Keratinocyte (primary cell): ENCODE measurements at regions not wholly inside any gene's neighbourhood (a gene's known extent, or its start where the extent isn't known, plus 50 kb on each side); places are given as distances from the start of the nearest gene placed in this dataset.

Source experiments
- DNase-seq: peaks from one replicate; pipeline ENCODE4 v3.0.0-alpha.2; 2011; ENCODE audit warnings: low read depth, missing footprints, low spot score
- FAIRE-seq: peaks from 2 replicates; lab custom pipeline; 2011; peaks lifted over from hg19 to GRCh38; lab: Jason Lieb, UNC
- H2AFZ ChIP-seq: 2 replicates; pipeline ENCODE4 v1.6.0; 2012; ENCODE audit warnings: low read length, control low read depth, inconsistent platforms; ENCODE audit not compliant: control insufficient read depth
- H3K27ac ChIP-seq: 2 replicates; pipeline ENCODE4 v1.5.1; 2011; ENCODE audit warnings: low read length; ENCODE audit not compliant: control insufficient read depth, insufficient read depth
- H3K27me3 ChIP-seq: 3 replicates; pipeline ENCODE4 v1.6.0; 2011; ENCODE audit warnings: low read length; ENCODE audit not compliant: control insufficient read depth, insufficient read depth; ENCODE audit errors: extremely low read depth
- H3K36me3 ChIP-seq, 2 experiments: 2 replicates in 1 of 2; 3 replicates in 1 of 2; pipeline ENCODE4 v1.5.1; 2011; ENCODE audit warnings: low read length in 2 of 2, mild to moderate bottlenecking in 1 of 2; ENCODE audit not compliant: control insufficient read depth in 2 of 2, insufficient read depth in 2 of 2; ENCODE audit errors: extremely low read depth in 1 of 2
- H3K4me1 ChIP-seq: 3 replicates; pipeline ENCODE4 v1.5.1; 2011; ENCODE audit warnings: low read length; ENCODE audit not compliant: control insufficient read depth, insufficient read depth; ENCODE audit errors: extremely low read depth
- H3K4me2 ChIP-seq: 3 replicates; pipeline ENCODE4 v1.6.0; 2011; ENCODE audit warnings: low read depth, low read length; ENCODE audit not compliant: control insufficient read depth, insufficient read depth; ENCODE audit errors: extremely low read depth
- H3K4me3 ChIP-seq, 3 experiments: fragments of 200-600 bp in 1 of 3; sonication (generic) in 1 of 3; 2 replicates in 2 of 3; 3 replicates in 1 of 3; pipeline ENCODE4 v1.5.1; 2011 to 2016; ENCODE audit warnings: low read length in 3 of 3, mild to moderate bottlenecking in 3 of 3, control low read depth in 2 of 3, inconsistent platforms in 1 of 3, low read depth in 1 of 3, mixed read lengths in 1 of 3, mixed run types in 1 of 3, moderate library complexity in 1 of 3; ENCODE audit not compliant: control insufficient read depth in 2 of 3, insufficient read depth in 2 of 3; ENCODE audit errors: extremely low read depth in 1 of 3
- H3K79me2 ChIP-seq: 2 replicates; pipeline ENCODE4 v1.6.0; 2012; ENCODE audit warnings: low read length; ENCODE audit not compliant: control insufficient read depth, insufficient read depth
- H3K9ac ChIP-seq: 3 replicates; pipeline ENCODE4 v1.6.0; 2011; ENCODE audit warnings: low read length; ENCODE audit not compliant: control insufficient read depth, insufficient read depth; ENCODE audit errors: extremely low read depth
- H3K9me1 ChIP-seq: 3 replicates; pipeline ENCODE4 v1.6.0; 2011; ENCODE audit warnings: low read length; ENCODE audit not compliant: control insufficient read depth, insufficient read depth; ENCODE audit errors: extremely low read depth
- H3K9me3 ChIP-seq: 2 replicates; pipeline ENCODE4 v1.5.1; 2012; ENCODE audit warnings: low read depth, low read length; ENCODE audit not compliant: control insufficient read depth
- H4K20me1 ChIP-seq: 3 replicates; pipeline ENCODE4 v1.6.0; 2011; ENCODE audit warnings: low read length; ENCODE audit not compliant: control insufficient read depth, insufficient read depth; ENCODE audit errors: extremely low read depth
- CTCF ChIP-seq, 3 experiments: IDR thresholded peaks in 1 of 3; conservative IDR thresholded peaks in 1 of 3; optimal IDR thresholded peaks in 1 of 3; 2 replicates in 2 of 3; 3 replicates in 1 of 3; pipeline versions ENCODE3 to v1.5.1; 2011; ENCODE audit warnings: low read length in 3 of 3, mild to moderate bottlenecking in 3 of 3, moderate library complexity in 2 of 3, control low read depth in 1 of 3, inconsistent platforms in 1 of 3; ENCODE audit not compliant: insufficient read depth in 2 of 3; ENCODE audit errors: extremely low read depth in 1 of 3
- EZH2 ChIP-seq: IDR thresholded peaks from one replicate; pipeline ENCODE4 v1.6.1; 2012; ENCODE audit warnings: inconsistent platforms, mild to moderate bottlenecking, low read length, moderate library complexity
- dilution Hi-C: fragments of 300-500 bp; cut with MboI; formaldehyde crosslinking; loops from one replicate; pipeline ENCODE4 v1.7.0; 2020; ENCODE audit warnings: low sequenced_read_pairs; ENCODE audit not compliant: extremely low pct_ligation_motif_present

- Histone ChIP-seq H3K9ac (no peak overlapping the region), H3K4me1 (no peaks in the 10 kb centered on the region), H2AFZ (no peak overlapping the region), H3K4me3 (no peak overlapping the region), H3K4me2 (no peak overlapping the region), H4K20me1 (no peaks in the 10 kb centered on the region), H3K79me2 (no peaks in the 10 kb centered on the region), H3K27ac (no peak overlapping the region), H3K9me1 (no peaks in the 10 kb centered on the region), H3K36me3 (no peaks in the 10 kb centered on the region), H3K27me3 (no peaks in the 10 kb centered on the region), H3K9me3 (no peaks in the 10 kb centered on the region)
- dilution Hi-C loops: no loop called here
- no peak for FAIRE-seq
- TF ChIP-seq CTCF (optimal IDR thresholded peaks at IDR 0.05 in 1 of 3, IDR thresholded peaks at IDR 0.05 in 1 of 3, conservative IDR thresholded peaks at IDR 0.05 in 1 of 3; ENCODE audit: extremely low read depth in 1 of 3, insufficient read depth in 2 of 3, low read length in 3 of 3) (no peak), EZH2 (no peak)
- no peak for DNase-seq
Measured at GRCh38 chr12:127143020-127143419, 1124.0 kb upstream of the TMEM132C start.

- TF ChIP-seq CTCF (optimal IDR thresholded peaks at IDR 0.05 in 1 of 3, IDR thresholded peaks at IDR 0.05 in 1 of 3, conservative IDR thresholded peaks at IDR 0.05 in 1 of 3; ENCODE audit: extremely low read depth in 1 of 3, insufficient read depth in 2 of 3, low read length in 3 of 3): no peak
- no peak for TF ChIP-seq EZH2
Measured at GRCh38 chr12:127144770-127145169, 1122.2 kb upstream of the TMEM132C start.

More at GRCh38 chr12:127144770-127145169, 1122.2 kb upstream of the TMEM132C start:
- Histone ChIP-seq H3K36me3 (no peaks in the 10 kb centered on the region), H3K79me2 (no peaks in the 10 kb centered on the region), H2AFZ (no peak overlapping the region), H3K4me1 (no peaks in the 10 kb centered on the region), H3K4me2 (no peak overlapping the region), H4K20me1 (no peaks in the 10 kb centered on the region), H3K9me1 (no peaks in the 10 kb centered on the region), H3K9me3 (no peaks in the 10 kb centered on the region), H3K27ac (no peak overlapping the region), H3K9ac (no peak overlapping the region), H3K4me3 (no peak overlapping the region), H3K27me3 (no peaks in the 10 kb centered on the region)
- DNase-seq (no peak), FAIRE-seq (no peak)
- dilution Hi-C loops: no loop called here
